Gastrocnemius medialis (tissue), 4 donors: ENCODE measurements at regions not wholly inside any gene's neighbourhood (a gene's known extent, or its start where the extent isn't known, plus 50 kb on each side); places are given as distances from the start of the nearest gene placed in this dataset.

ENCODE experiments used
- ATAC-seq, 2 donors: fragments of 150-250 bp; one replicate each; pipeline ENCODE4 v1.9.1; 2016
- DNase-seq, 2 donors: peaks; one replicate each; pipeline ENCODE4 v3.0.0-alpha.2; 2019
- H3K27ac ChIP-seq, 4 donors: fragments of 200-600 bp; sonication (generic); 1 replicate in 1 of 4; 2 replicates in 3 of 4; pipeline ENCODE4 v1.5.1; 2016 to 2018; ENCODE audit warnings: mild to moderate bottlenecking in 2 of 4, moderate library complexity in 1 of 4
- H3K27me3 ChIP-seq, 3 donors: fragments of 200-600 bp; sonication (generic) in 2 of 3; 1 replicate in 1 of 3; 2 replicates in 2 of 3; pipeline versions ENCODE4 v1.5.1 to v1.6.0; 2016 to 2019; ENCODE audit warnings: mild to moderate bottlenecking in 1 of 3, moderate library complexity in 1 of 3
- H3K36me3 ChIP-seq, 2 donors: fragments of 200-600 bp; sonication (generic) in 1 of 2; one replicate each; pipeline ENCODE4 v1.5.1; 2017 to 2018
- H3K4me1 ChIP-seq, 2 donors: fragments of 200-600 bp; sonication (generic) in 1 of 2; one replicate each; pipeline ENCODE4 v1.5.1; 2016 to 2017; ENCODE audit warnings: mild to moderate bottlenecking in 2 of 2
- H3K4me3 ChIP-seq, 4 donors: fragments of 200-600 bp; sonication (generic) in 3 of 4; 1 replicate in 1 of 4; 2 replicates in 3 of 4; pipeline ENCODE4 v1.5.1; 2016 to 2019; ENCODE audit warnings: mild to moderate bottlenecking in 2 of 4
- H3K9me3 ChIP-seq, 3 donors: fragments of 200-600 bp; sonication (generic) in 2 of 3; 1 replicate in 1 of 3; 2 replicates in 2 of 3; pipeline ENCODE4 v1.5.1; 2016 to 2019
- POLR2A ChIP-seq, 2 donors: fragments of 450-650 bp; IDR thresholded peaks; one replicate each; pipeline ENCODE4 v1.6.1; 2017; ENCODE audit warnings: antibody characterized with exemption in 2 of 2, mild to moderate bottlenecking in 2 of 2, moderate library complexity in 2 of 2
- in situ Hi-C, 4 donors: fragments of 200-750 bp; cut with MboI; loops; one replicate each; pipeline versions ENCODE4 v1.15.0 to v1.8.0; 2017; ENCODE audit warnings: low sequenced_read_pairs in 4 of 4
- intact Hi-C: fragments of 100-400 bp; cut with DNase I; formaldehyde crosslinking; loops from one replicate; pipeline ENCODE4 v1.15.1; 2023; ENCODE audit warnings: low total_unique reads
- TF ChIP-seq, protein P1 (sequence below), 5 experiments: fragments of 450-650 bp in 3 of 5; fragments of 200-600 bp in 2 of 5; sonication (generic) in 2 of 5; IDR thresholded peaks in 4 of 5; conservative IDR thresholded peaks in 1 of 5; 1 replicate in 4 of 5; 2 replicates in 1 of 5; pipeline ENCODE4 v1.5.1; 2016 to 2019; ENCODE audit warnings: antibody characterized with exemption in 5 of 5, mild to moderate bottlenecking in 3 of 5, moderate library complexity in 3 of 5

GRCh38 chr1:4270651-4271337 lies 370.7 kb upstream of the C1orf174 start:
- in situ Hi-C loops (no loop called here), intact Hi-C loops (no loop called here)
- no peak overlapping the region for H3K4me3 ChIP-seq
- no peaks in the 10 kb centered on the region for H3K9me3 ChIP-seq
- H3K27ac ChIP-seq = no peak overlapping the region
- ATAC-seq = no peak
- no peak for DNase-seq
- H3K27me3 ChIP-seq = peaks cover 0 to 4% (median 0%) of the 10 kb centered on the region in 3 donors
- no peak for TF ChIP-seq POLR2A (IDR thresholded peaks at IDR 0.05)
- TF ChIP-seq, protein P1, sequence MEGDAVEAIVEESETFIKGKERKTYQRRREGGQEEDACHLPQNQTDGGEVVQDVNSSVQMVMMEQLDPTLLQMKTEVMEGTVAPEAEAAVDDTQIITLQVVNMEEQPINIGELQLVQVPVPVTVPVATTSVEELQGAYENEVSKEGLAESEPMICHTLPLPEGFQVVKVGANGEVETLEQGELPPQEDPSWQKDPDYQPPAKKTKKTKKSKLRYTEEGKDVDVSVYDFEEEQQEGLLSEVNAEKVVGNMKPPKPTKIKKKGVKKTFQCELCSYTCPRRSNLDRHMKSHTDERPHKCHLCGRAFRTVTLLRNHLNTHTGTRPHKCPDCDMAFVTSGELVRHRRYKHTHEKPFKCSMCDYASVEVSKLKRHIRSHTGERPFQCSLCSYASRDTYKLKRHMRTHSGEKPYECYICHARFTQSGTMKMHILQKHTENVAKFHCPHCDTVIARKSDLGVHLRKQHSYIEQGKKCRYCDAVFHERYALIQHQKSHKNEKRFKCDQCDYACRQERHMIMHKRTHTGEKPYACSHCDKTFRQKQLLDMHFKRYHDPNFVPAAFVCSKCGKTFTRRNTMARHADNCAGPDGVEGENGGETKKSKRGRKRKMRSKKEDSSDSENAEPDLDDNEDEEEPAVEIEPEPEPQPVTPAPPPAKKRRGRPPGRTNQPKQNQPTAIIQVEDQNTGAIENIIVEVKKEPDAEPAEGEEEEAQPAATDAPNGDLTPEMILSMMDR (IDR thresholded peaks at IDR 0.05 in 4 of 5, conservative IDR thresholded peaks at IDR 0.05 in 1 of 5) = no peak
- no peaks in the 10 kb centered on the region for H3K36me3 ChIP-seq
- no peaks in the 10 kb centered on the region for H3K4me1 ChIP-seq

DNA sequence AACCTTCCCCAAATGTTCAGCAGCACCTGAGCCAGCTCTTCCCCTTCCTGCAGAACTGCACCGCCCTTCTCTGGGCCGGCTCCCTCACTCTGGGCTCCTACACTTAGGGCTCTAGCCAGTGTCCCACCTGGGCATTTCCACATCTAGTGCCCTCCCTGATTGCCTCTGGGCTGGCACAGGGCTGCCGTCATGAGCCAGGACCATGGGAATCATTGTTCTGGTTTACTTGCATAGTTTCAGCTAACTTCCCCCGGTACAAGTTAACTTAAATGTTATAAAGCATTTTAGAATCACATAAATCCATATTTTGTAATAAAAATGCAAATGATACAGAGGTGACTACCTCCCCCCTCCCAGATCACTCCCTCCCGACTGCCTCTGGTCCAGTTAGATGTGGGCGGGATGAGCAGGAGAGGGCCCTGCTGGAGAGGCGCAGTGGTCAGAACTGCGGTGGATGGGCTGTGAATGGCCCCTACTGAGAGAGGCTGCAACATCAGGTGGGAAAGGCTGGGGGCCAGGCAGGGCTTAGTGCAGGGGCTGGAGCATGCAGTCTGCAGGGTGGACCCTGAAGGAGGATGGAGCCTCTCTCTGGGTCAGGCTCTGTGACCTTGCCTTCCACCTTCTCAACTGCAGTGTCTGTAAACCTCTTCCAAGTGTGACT lies 371.4 kb upstream of the C1orf174 start:
- TF ChIP-seq POLR2A (IDR thresholded peaks at IDR 0.05) = no peak
- TF ChIP-seq, protein P1 (IDR thresholded peaks at IDR 0.05 in 4 of 5, conservative IDR thresholded peaks at IDR 0.05 in 1 of 5) = no peak
- intact Hi-C loops = no loop called here
- no peak for DNase-seq
- Histone ChIP-seq H3K4me1 (no peaks in the 10 kb centered on the region), H3K27ac (no peak overlapping the region), H3K4me3 (no peak overlapping the region), H3K9me3 (no peaks in the 10 kb centered on the region), H3K27me3 (peaks cover 0 to 4% (median 0%) of the 10 kb centered on the region in 3 donors), H3K36me3 (no peaks in the 10 kb centered on the region)
- in situ Hi-C loops = no loop called here
- ATAC-seq = no peak

DNA sequence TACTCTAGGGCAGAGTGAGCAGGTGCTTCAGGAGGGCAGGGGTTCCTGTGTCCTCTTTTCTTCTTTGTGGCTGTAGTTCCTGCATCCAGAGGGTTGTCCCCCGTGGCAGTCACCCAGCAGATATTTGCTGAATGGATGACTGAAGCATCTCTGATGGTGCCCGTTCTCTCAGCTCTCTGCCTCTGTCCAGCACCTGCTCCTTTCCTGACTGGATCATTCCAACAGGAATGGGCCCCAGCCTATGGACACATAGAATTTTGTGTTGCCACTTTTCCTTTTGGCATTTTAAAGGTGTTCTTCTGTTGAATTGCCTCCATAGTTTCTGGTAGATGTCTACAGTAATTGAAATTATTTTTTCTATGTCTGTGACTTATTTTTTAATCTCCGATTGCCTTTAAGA lies 372.5 kb upstream of the C1orf174 start:
- Histone ChIP-seq H3K27ac (no peak overlapping the region), H3K4me3 (no peak overlapping the region), H3K9me3 (no peaks in the 10 kb centered on the region), H3K4me1 (no peaks in the 10 kb centered on the region), H3K36me3 (no peaks in the 10 kb centered on the region), H3K27me3 (peaks cover 0 to 4% (median 0%) of the 10 kb centered on the region in 3 donors)
- intact Hi-C loops (no loop called here), in situ Hi-C loops (no loop called here)
- no peak for ATAC-seq
- DNase-seq = no peak
- TF ChIP-seq, protein P1 (IDR thresholded peaks at IDR 0.05 in 4 of 5, conservative IDR thresholded peaks at IDR 0.05 in 1 of 5) = no peak
- TF ChIP-seq POLR2A (IDR thresholded peaks at IDR 0.05) = no peak

DNA sequence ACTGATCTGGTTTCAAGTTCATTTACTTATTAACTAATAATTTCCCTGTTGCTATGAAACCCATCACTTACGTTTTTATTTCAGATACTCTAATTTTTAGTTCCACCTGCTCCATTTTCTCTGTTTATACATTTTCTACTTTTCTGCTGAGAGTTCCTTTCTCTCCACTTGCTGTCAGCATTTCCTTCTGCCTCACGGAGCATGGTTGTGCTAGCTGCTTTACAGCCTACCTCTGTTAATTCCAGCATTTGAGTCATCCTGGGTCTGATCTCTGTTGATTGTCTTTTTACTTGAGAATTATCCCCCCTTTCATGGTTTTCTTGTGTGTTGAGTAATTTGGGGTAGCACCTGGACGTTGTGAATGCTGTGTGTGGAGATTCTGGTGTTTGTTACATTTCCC lies 373.2 kb upstream of the C1orf174 start:
- Histone ChIP-seq H3K27me3 (peaks cover 0 to 4% (median 0%) of the 10 kb centered on the region in 3 donors), H3K4me3 (no peak overlapping the region), H3K9me3 (no peaks in the 10 kb centered on the region), H3K4me1 (no peaks in the 10 kb centered on the region), H3K36me3 (no peaks in the 10 kb centered on the region), H3K27ac (no peak overlapping the region)
- intact Hi-C loops = no loop called here
- DNase-seq = no peak
- no peak for ATAC-seq
- TF ChIP-seq POLR2A (IDR thresholded peaks at IDR 0.05) = no peak
- TF ChIP-seq, protein P1 (IDR thresholded peaks at IDR 0.05 in 4 of 5, conservative IDR thresholded peaks at IDR 0.05 in 1 of 5) = no peak
- in situ Hi-C loops = no loop called here
